SK-N-SH treated with all-trans-retinoic acid at 6 μM for 48 hours (cell line): ENCODE measurements at regions not wholly inside any gene's neighbourhood (a gene's known extent, or its start where the extent isn't known, plus 50 kb on each side); places are given as distances from the start of the nearest gene placed in this dataset.

ENCODE experiments used
- ATAC-seq: fragments of 200-7000 bp; cut with Tn5 transposase; 3 replicates; pipeline ENCODE4 v1.9.1; 2020; ENCODE audit warnings: mild to moderate bottlenecking, moderate library complexity
- ARNTL ChIP-seq: fragments of 450-650 bp; formaldehyde crosslinking; IDR thresholded peaks from 2 replicates; pipeline ENCODE4 v1.5.0; 2020; ENCODE audit warnings: low read depth, mild to moderate bottlenecking, moderate library complexity, borderline replicate concordance
- BACH2 ChIP-seq: fragments of 250-450 bp; sonication (Bioruptor Pico); IDR thresholded peaks from 2 replicates; pipeline ENCODE4 v1.9.0; 2021; ENCODE audit warnings: mild to moderate bottlenecking, borderline replicate concordance
- CREB5 ChIP-seq: fragments of 250-450 bp; sonication (Bioruptor Pico); IDR thresholded peaks from 2 replicates; pipeline ENCODE4 v1.5.1; 2020; ENCODE audit warnings: low read depth, mild to moderate bottlenecking, moderate library complexity
- CSDC2 ChIP-seq: fragments of 250-450 bp; sonication (Bioruptor Pico); IDR thresholded peaks from 2 replicates; pipeline ENCODE4 v1.5.0; 2020; ENCODE audit warnings: mild to moderate bottlenecking, moderate library complexity
- CSRNP3 ChIP-seq: fragments of 250-450 bp; sonication (Bioruptor Pico); IDR thresholded peaks from 2 replicates; pipeline ENCODE4 v1.5.1; 2021; ENCODE audit warnings: mild to moderate bottlenecking, moderate library complexity
- ESRRG ChIP-seq: fragments of 250-450 bp; sonication (Bioruptor Pico); IDR thresholded peaks from 2 replicates; pipeline ENCODE4 v1.6.1; 2021; ENCODE audit warnings: mild to moderate bottlenecking
- GLIS3 ChIP-seq: fragments of 250-450 bp; sonication (Bioruptor Pico); IDR thresholded peaks from 2 replicates; pipeline ENCODE4 v1.5.0; 2020; ENCODE audit warnings: mild to moderate bottlenecking, moderate library complexity
- ISL1 ChIP-seq: fragments of 250-450 bp; sonication (Bioruptor Pico); IDR thresholded peaks from 2 replicates; pipeline ENCODE4 v2.1.2; 2022; ENCODE audit warnings: mild to moderate bottlenecking, moderate library complexity
- OSR1 ChIP-seq: fragments of 250-450 bp; sonication (Bioruptor Pico); IDR thresholded peaks from 2 replicates; pipeline ENCODE4 v1.8.0; 2022; ENCODE audit warnings: moderate library complexity, mild to moderate bottlenecking, inconsistent platforms
- PATZ1 ChIP-seq: fragments of 250-450 bp; sonication (Bioruptor Pico); IDR thresholded peaks from 2 replicates; pipeline ENCODE4 v1.8.0; 2020; ENCODE audit warnings: mild to moderate bottlenecking, moderate library complexity, borderline replicate concordance
- POU6F1 ChIP-seq: fragments of 250-450 bp; sonication (Bioruptor Pico); IDR thresholded peaks from 2 replicates; pipeline ENCODE4 v1.8.0; 2021; ENCODE audit warnings: low read depth, mild to moderate bottlenecking, moderate library complexity, borderline replicate concordance
- PPARA ChIP-seq: fragments of 250-450 bp; sonication (Bioruptor Pico); IDR thresholded peaks from 2 replicates; pipeline ENCODE4 v1.5.0; 2020; ENCODE audit warnings: mild to moderate bottlenecking, borderline replicate concordance
- RARB ChIP-seq: fragments of 250-450 bp; sonication (Bioruptor Pico); IDR thresholded peaks from 2 replicates; pipeline ENCODE4 v1.8.0; 2021; ENCODE audit warnings: mild to moderate bottlenecking, moderate library complexity
- SNAI2 ChIP-seq: fragments of 250-450 bp; sonication (Bioruptor Pico); IDR thresholded peaks from 2 replicates; pipeline ENCODE4 v1.5.0; 2020; ENCODE audit warnings: mild to moderate bottlenecking, moderate library complexity
- TCF4 ChIP-seq: fragments of 250-450 bp; sonication (Bioruptor Pico); IDR thresholded peaks from 2 replicates; pipeline ENCODE4 v1.8.0; 2021; ENCODE audit warnings: mild to moderate bottlenecking, moderate library complexity, borderline replicate concordance
- TOX ChIP-seq: fragments of 250-450 bp; sonication (Bioruptor Pico); IDR thresholded peaks from 2 replicates; pipeline ENCODE4 v1.8.0; 2021; ENCODE audit warnings: mild to moderate bottlenecking, moderate library complexity, borderline replicate concordance
- TSHZ2 ChIP-seq: fragments of 250-450 bp; sonication (Bioruptor Pico); IDR thresholded peaks from 2 replicates; pipeline ENCODE4 v1.5.0; 2020; ENCODE audit warnings: mild to moderate bottlenecking, moderate library complexity
- ZC3H10 ChIP-seq: fragments of 250-450 bp; sonication (Bioruptor Pico); IDR thresholded peaks from 2 replicates; pipeline ENCODE4 v1.5.1; 2021; ENCODE audit warnings: mild to moderate bottlenecking, moderate library complexity
- ZFP3 ChIP-seq: fragments of 250-450 bp; sonication (Bioruptor Pico); IDR thresholded peaks from 2 replicates; pipeline ENCODE4 v1.5.0; 2020; ENCODE audit warnings: mild to moderate bottlenecking, moderate library complexity
- ZFP30 ChIP-seq: fragments of 450-650 bp; formaldehyde crosslinking; IDR thresholded peaks from 2 replicates; pipeline ENCODE4 v1.5.0; 2022; ENCODE audit warnings: mild to moderate bottlenecking, moderate library complexity
- ZNF565 ChIP-seq: fragments of 450-650 bp; formaldehyde crosslinking; conservative IDR thresholded peaks from 2 replicates; pipeline ENCODE4 v1.5.0; 2020; ENCODE audit warnings: low read depth, mild to moderate bottlenecking, moderate library complexity
- ZNF70 ChIP-seq: fragments of 450-650 bp; formaldehyde crosslinking; IDR thresholded peaks from 2 replicates; pipeline ENCODE4 v1.5.0; 2020; ENCODE audit warnings: mild to moderate bottlenecking, moderate library complexity

- no peak for TF ChIP-seq ZNF565
Observed at GRCh38 chr2:17311106-17311619, 207.1 kb downstream of the RAD51AP2 start (continued).

GRCh38 chr2:17309741-17310339 lies 208.4 kb downstream of the RAD51AP2 start:
- no peak for TF ChIP-seq GLIS3 (CRISPR knock-in tag)
- 0 out of 2 replicates have a peak, but pooled peaks have one; percentile 16 for TF ChIP-seq TCF4 (CRISPR knock-in tag)
- peak; percentile 89 for ATAC-seq

- no peak for ATAC-seq
- TF ChIP-seq GLIS3 (CRISPR knock-in tag), result no peak
- no peak for TF ChIP-seq ISL1 (CRISPR knock-in tag)
- no peak for TF ChIP-seq TOX (CRISPR knock-in tag)
- no peak for TF ChIP-seq OSR1 (CRISPR knock-in tag)
- TF ChIP-seq PATZ1 (CRISPR knock-in tag), result no peak
- TF ChIP-seq TSHZ2 (CRISPR knock-in tag), result no peak
- no peak for TF ChIP-seq SNAI2 (CRISPR knock-in tag)
- no peak for TF ChIP-seq ARNTL (CRISPR knock-in tag)
- no peak for TF ChIP-seq RARB
- TF ChIP-seq ZFP30 (CRISPR knock-in tag), result no peak
- no peak for TF ChIP-seq ZFP3 (CRISPR knock-in tag)
- no peak for TF ChIP-seq CSDC2
- no peak for TF ChIP-seq ZNF70 (CRISPR knock-in tag)
- no peak for TF ChIP-seq CSRNP3 (CRISPR knock-in tag)
- no peak for TF ChIP-seq ZC3H10 (CRISPR knock-in tag)
- no peak for TF ChIP-seq BACH2 (CRISPR knock-in tag)
- TF ChIP-seq CREB5, result no peak
- no peak for TF ChIP-seq PPARA
Observed at GRCh38 chr2:17309181-17309580, 209.1 kb downstream of the RAD51AP2 start.

- no peak for ATAC-seq
- TF ChIP-seq OSR1 (CRISPR knock-in tag) (no peak), PATZ1 (CRISPR knock-in tag) (no peak), ARNTL (CRISPR knock-in tag) (no peak), CSDC2 (no peak), GLIS3 (CRISPR knock-in tag) (no peak), TOX (CRISPR knock-in tag) (no peak), ZNF565 (no peak), POU6F1 (CRISPR knock-in tag) (no peak), ESRRG (no peak), CSRNP3 (CRISPR knock-in tag) (no peak), PPARA (no peak), CREB5 (no peak)
Observed at GRCh38 chr2:17306706-17307105, 211.5 kb downstream of the RAD51AP2 start.
